Stimulated activated memory B cell treated with anti-CD40 and anti-IgM and Interleukin-4, amounts not matched to agents 10 μg/mL and 1 μg/mL and 100 μg/mL, for 72 hours (primary cell): ENCODE measurements at regions not wholly inside any gene's neighbourhood (a gene's known extent, or its start where the extent isn't known, plus 50 kb on each side); places are given as distances from the start of the nearest gene placed in this dataset.

Source experiments
- ATAC-seq: fragments of 150-1000 bp; cut with Tn5 transposase; 2 replicates; pipeline ENCODE4 v1.10.0; 2021
- H3K27ac Mint-ChIP-seq: one replicate; pipeline ENCODE4 v1.8.0; 2022; ENCODE audit warnings: mild to moderate bottlenecking, mixed read lengths
- H3K27me3 Mint-ChIP-seq: one replicate; pipeline ENCODE4 v1.8.0; 2022; ENCODE audit warnings: mixed read lengths
- H3K36me3 Mint-ChIP-seq: one replicate; pipeline ENCODE4 v1.8.0; 2022; ENCODE audit warnings: mixed read lengths
- H3K4me1 Mint-ChIP-seq: one replicate; pipeline ENCODE4 v1.8.0; 2022; ENCODE audit warnings: mixed read lengths
- H3K4me3 Mint-ChIP-seq: one replicate; pipeline ENCODE4 v1.8.0; 2022; ENCODE audit warnings: mild to moderate bottlenecking, moderate library complexity, mixed read lengths
- H3K9me3 Mint-ChIP-seq: one replicate; pipeline ENCODE4 v1.8.0; 2022; ENCODE audit warnings: mixed read lengths

GRCh38 chr1:220999872-221000863 lies 120.9 kb downstream of the HLX start:
- Mint-ChIP-seq H3K27ac (no peak overlapping the region), H3K4me1 (no peaks in the 10 kb centered on the region), H3K27me3 (no peaks in the 10 kb centered on the region), H3K36me3 (no peaks in the 10 kb centered on the region), H3K9me3 (no peaks in the 10 kb centered on the region), H3K4me3 (no peak overlapping the region)
- no peak for ATAC-seq

DNA sequence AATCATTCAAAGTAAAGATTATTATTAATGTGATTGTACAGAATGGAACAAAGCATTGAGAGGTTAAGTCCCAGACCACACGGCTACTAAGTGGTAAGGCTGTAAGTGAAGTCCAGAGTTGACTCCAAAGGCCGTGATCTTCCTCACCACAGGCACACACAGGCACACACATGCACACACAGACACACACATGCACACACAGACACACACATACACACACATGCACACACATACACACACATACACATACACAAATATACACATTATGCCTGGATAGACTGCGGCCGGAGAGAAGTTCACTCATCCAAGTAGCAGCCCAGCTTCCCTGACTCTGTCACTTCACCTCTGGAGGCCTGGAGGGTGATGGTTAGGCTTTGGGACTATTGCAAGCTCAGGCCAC lies 121.9 kb downstream of the HLX start:
- Mint-ChIP-seq H3K4me1 (no peaks in the 10 kb centered on the region), H3K9me3 (no peaks in the 10 kb centered on the region), H3K27ac (no peak overlapping the region), H3K36me3 (no peaks in the 10 kb centered on the region), H3K27me3 (no peaks in the 10 kb centered on the region), H3K4me3 (no peak overlapping the region)
- ATAC-seq = no peak

GRCh38 chr1:221002601-221003000 lies 123.4 kb downstream of the HLX start:
- Mint-ChIP-seq H3K27me3 (no peaks in the 10 kb centered on the region), H3K9me3 (no peaks in the 10 kb centered on the region), H3K27ac (no peak overlapping the region), H3K4me3 (no peak overlapping the region), H3K4me1 (no peaks in the 10 kb centered on the region), H3K36me3 (no peaks in the 10 kb centered on the region)
- ATAC-seq = peak; percentile 70

GRCh38 chr1:221011145-221011544 lies 131.9 kb downstream of the HLX start:
- Mint-ChIP-seq H3K27me3 (no peaks in the 10 kb centered on the region), H3K36me3 (no peaks in the 10 kb centered on the region), H3K27ac (peak overlapping the region; percentile 35), H3K4me3 (no peak overlapping the region), H3K9me3 (no peaks in the 10 kb centered on the region), H3K4me1 (peaks cover 4% of the 10 kb centered on the region)
- ATAC-seq = no peak

- peaks cover 4% of the 10 kb centered on the region for H3K4me1 Mint-ChIP-seq
- ATAC-seq = no peak
- H3K9me3 Mint-ChIP-seq = no peaks in the 10 kb centered on the region
- no peak overlapping the region for H3K27ac Mint-ChIP-seq
- no peaks in the 10 kb centered on the region for H3K36me3 Mint-ChIP-seq
- no peak overlapping the region for H3K4me3 Mint-ChIP-seq
- H3K27me3 Mint-ChIP-seq = no peaks in the 10 kb centered on the region
Measured at GRCh38 chr1:221012120-221012519, 132.9 kb downstream of the HLX start.

GRCh38 chr1:221013691-221014660 lies 134.7 kb downstream of the HLX start:
- Mint-ChIP-seq H3K4me1 (peaks cover 4% of the 10 kb centered on the region), H3K9me3 (no peaks in the 10 kb centered on the region), H3K36me3 (no peaks in the 10 kb centered on the region), H3K27ac (peak overlapping the region; percentile 57), H3K4me3 (no peak overlapping the region), H3K27me3 (no peaks in the 10 kb centered on the region)
- ATAC-seq = no peak

GRCh38 chr1:221015159-221015790 lies 136.0 kb downstream of the HLX start:
- H3K4me1 Mint-ChIP-seq = peaks cover 4% of the 10 kb centered on the region
- no peak for ATAC-seq
- H3K4me3 Mint-ChIP-seq = no peak overlapping the region
- H3K27ac Mint-ChIP-seq = no peak overlapping the region
- H3K27me3 Mint-ChIP-seq = no peaks in the 10 kb centered on the region
- no peaks in the 10 kb centered on the region for H3K36me3 Mint-ChIP-seq
- no peaks in the 10 kb centered on the region for H3K9me3 Mint-ChIP-seq

DNA sequence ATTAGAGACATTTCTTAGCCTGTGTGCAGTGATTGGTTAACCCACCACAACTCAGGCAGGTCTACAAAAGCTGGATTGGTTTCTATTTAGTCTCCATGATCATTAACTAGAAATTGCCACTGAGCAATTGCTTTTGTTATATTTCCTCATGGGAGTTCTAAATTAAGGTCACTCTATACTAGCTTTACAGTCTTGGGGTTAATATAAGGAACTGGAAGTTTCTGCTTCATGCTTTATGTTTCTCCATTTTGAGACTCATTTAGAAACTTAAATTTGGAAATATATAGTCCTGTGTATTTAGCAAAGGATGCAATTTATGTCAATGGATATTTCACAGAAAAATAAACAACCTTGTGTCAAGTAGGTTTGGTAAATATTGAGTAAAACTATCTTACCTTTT lies 137.5 kb downstream of the HLX start:
- H3K36me3 Mint-ChIP-seq = no peaks in the 10 kb centered on the region
- H3K27me3 Mint-ChIP-seq = no peaks in the 10 kb centered on the region
- no peaks in the 10 kb centered on the region for H3K9me3 Mint-ChIP-seq
- no peak overlapping the region for H3K4me3 Mint-ChIP-seq
- peak; percentile 45 for ATAC-seq
- no peak overlapping the region for H3K27ac Mint-ChIP-seq
- peaks cover 4% of the 10 kb centered on the region for H3K4me1 Mint-ChIP-seq

- no peaks in the 10 kb centered on the region for H3K27me3 Mint-ChIP-seq
- H3K4me3 Mint-ChIP-seq = no peak overlapping the region
- no peak for ATAC-seq
- H3K9me3 Mint-ChIP-seq = no peaks in the 10 kb centered on the region
- no peaks in the 10 kb centered on the region for H3K36me3 Mint-ChIP-seq
- H3K27ac Mint-ChIP-seq = no peak overlapping the region
- H3K4me1 Mint-ChIP-seq = peaks cover 4% of the 10 kb centered on the region
Measured at GRCh38 chr1:221018414-221018813, 139.2 kb downstream of the HLX start.

DNA sequence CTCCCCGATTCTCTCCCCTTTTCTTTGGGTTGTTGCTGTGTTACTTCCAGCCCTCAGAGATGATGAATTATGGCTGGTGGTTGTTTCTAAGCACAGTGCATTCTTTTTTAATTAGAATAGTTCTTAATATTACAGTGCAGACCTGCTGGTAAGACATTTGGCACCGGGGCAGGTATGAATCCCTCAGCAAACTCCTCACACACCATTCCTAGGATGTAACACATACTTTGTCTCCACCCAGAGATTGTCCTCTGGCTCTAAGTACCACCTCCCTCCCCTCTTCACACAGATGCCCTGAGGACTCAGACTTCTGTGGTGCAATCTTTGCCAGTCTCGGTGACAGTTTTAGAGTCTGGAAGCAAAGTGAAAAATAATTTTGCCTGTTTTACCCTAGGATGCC lies 143.1 kb downstream of the HLX start:
- Mint-ChIP-seq H3K36me3 (no peaks in the 10 kb centered on the region), H3K4me3 (no peak overlapping the region), H3K27me3 (no peaks in the 10 kb centered on the region), H3K27ac (no peak overlapping the region), H3K4me1 (peaks cover 18% of the 10 kb centered on the region), H3K9me3 (peaks cover 1% of the 10 kb centered on the region)
- ATAC-seq = no peak

GRCh38 chr1:221023482-221023881 lies 144.2 kb downstream of the HLX start:
- Mint-ChIP-seq H3K4me1 (peaks cover 24% of the 10 kb centered on the region), H3K9me3 (peaks cover 2% of the 10 kb centered on the region), H3K36me3 (no peaks in the 10 kb centered on the region), H3K27me3 (no peaks in the 10 kb centered on the region), H3K27ac (no peak overlapping the region), H3K4me3 (no peak overlapping the region)
- no peak for ATAC-seq

DNA sequence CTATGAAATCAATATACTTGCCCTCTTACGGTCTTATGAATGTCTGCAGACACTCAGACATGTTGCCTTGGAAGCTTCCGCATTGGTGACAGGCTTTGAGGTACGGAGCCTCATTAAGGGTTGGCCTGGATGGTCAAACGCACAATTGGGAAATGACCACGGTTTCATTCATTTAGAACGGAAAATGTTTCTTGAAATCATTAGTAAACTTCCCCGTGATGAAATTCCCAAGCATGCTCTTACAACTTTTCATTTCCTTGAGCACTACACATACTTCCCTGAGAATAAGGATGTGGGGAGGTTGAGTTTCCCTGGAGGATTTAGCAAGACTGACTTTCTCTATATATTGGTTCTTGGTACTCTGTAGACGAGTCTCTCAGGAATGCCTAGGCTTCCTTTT lies 146.3 kb downstream of the HLX start:
- no peak overlapping the region for H3K4me3 Mint-ChIP-seq
- peak overlapping the region; percentile 80 for H3K27ac Mint-ChIP-seq
- no peaks in the 10 kb centered on the region for H3K36me3 Mint-ChIP-seq
- peaks cover 2% of the 10 kb centered on the region for H3K9me3 Mint-ChIP-seq
- H3K4me1 Mint-ChIP-seq = peaks cover 24% of the 10 kb centered on the region
- no peaks in the 10 kb centered on the region for H3K27me3 Mint-ChIP-seq
- no peak for ATAC-seq

DNA sequence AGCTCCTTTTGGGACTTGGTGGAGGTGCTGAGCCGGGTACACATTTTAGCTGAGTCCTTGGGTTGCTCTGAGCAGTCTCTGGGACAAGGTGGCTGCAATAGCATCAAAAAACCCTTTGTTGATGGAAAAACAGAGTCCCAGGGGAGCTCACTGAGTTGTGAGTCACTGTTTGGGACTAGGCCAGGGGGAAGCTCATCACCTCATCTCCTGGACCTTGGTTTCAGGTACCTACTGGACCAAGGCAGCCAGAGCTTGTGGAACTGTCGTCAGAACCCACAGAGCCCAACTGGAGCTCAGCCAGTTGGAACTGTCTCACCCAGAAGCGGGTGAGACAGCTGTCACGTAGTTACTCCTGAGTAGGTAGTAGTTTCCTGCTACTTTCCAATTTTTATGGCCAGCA lies 146.7 kb downstream of the HLX start:
- Mint-ChIP-seq H3K4me3 (no peak overlapping the region), H3K27ac (peak overlapping the region; percentile 80), H3K9me3 (peaks cover 2% of the 10 kb centered on the region), H3K27me3 (no peaks in the 10 kb centered on the region), H3K4me1 (peaks cover 24% of the 10 kb centered on the region), H3K36me3 (no peaks in the 10 kb centered on the region)
- ATAC-seq = peak; percentile 91

GRCh38 chr1:221029981-221030649 lies 150.9 kb downstream of the HLX start:
- ATAC-seq = no peak
- Mint-ChIP-seq H3K27me3 (no peaks in the 10 kb centered on the region), H3K4me3 (no peak overlapping the region), H3K9me3 (peaks cover 2% of the 10 kb centered on the region), H3K27ac (no peak overlapping the region), H3K4me1 (peaks cover 24% of the 10 kb centered on the region), H3K36me3 (no peaks in the 10 kb centered on the region)
